PFSK-1 (cell line): ENCODE measurements at regions not wholly inside any gene's neighbourhood (a gene's known extent, or its start where the extent isn't known, plus 50 kb on each side); places are given as distances from the start of the nearest gene placed in this dataset.

Experiments used
- FOXP2 ChIP-seq: optimal IDR thresholded peaks from 2 replicates; pipeline ENCODE3; 2011; ENCODE audit warnings: borderline replicate concordance, control low read depth, inconsistent platforms; ENCODE audit not compliant: insufficient read depth; ENCODE audit errors: extremely low read length, extremely low read depth
- POLR2AphosphoS5 ChIP-seq: IDR thresholded peaks from 2 replicates; pipeline ENCODE4 v1.6.1; 2012; ENCODE audit warnings: low read depth, mild to moderate bottlenecking, control low read depth, low read length, moderate library complexity
- REST ChIP-seq, 2 experiments: IDR thresholded peaks; 2 replicates each; pipeline versions ENCODE4 v1.6.1 to v1.8.0; 2011 to 2012; ENCODE audit warnings: low read depth in 2 of 2, low read length in 2 of 2, control low read depth in 1 of 2, inconsistent platforms in 1 of 2, mild to moderate bottlenecking in 1 of 2, moderate library complexity in 1 of 2; ENCODE audit not compliant: insufficient read depth in 1 of 2
- SIN3A ChIP-seq: IDR thresholded peaks from 2 replicates; pipeline ENCODE4 v1.6.1; 2012; ENCODE audit warnings: mild to moderate bottlenecking, low read length, moderate library complexity, borderline replicate concordance; ENCODE audit not compliant: insufficient read depth
- TAF1 ChIP-seq: IDR thresholded peaks from 2 replicates; pipeline ENCODE4 v1.6.1; 2012; ENCODE audit warnings: low read length, control low read depth, borderline replicate concordance; ENCODE audit not compliant: insufficient read depth

DNA sequence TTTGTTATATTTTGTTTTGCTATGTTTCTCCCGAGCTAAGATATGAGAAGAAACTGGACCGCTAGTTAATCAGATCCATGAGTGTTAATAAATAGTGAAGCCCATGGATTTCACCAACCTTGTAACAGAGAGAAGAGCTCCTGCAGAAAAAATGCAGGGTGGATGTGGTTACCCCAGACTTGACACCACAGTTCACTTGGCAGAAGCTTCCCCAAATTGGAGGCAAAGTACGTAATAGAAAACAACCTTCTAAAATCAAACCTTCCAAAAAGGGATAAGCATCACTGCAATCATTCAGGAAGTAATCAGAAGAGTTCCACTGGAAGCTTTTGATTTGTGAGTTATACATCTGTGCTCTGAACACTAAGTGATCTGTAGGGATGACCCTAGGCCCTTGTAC lies 267.5 kb downstream of the ACTL7B start:
- TF ChIP-seq POLR2AphosphoS5, result no peak
- no peak for TF ChIP-seq TAF1
- TF ChIP-seq REST (IDR thresholded peaks at IDR 0.05; ENCODE audit: insufficient read depth in 1 of 2, low read depth in 2 of 2, low read length in 2 of 2), result no peak
- no peak for TF ChIP-seq SIN3A
- TF ChIP-seq FOXP2, result no peak

DNA sequence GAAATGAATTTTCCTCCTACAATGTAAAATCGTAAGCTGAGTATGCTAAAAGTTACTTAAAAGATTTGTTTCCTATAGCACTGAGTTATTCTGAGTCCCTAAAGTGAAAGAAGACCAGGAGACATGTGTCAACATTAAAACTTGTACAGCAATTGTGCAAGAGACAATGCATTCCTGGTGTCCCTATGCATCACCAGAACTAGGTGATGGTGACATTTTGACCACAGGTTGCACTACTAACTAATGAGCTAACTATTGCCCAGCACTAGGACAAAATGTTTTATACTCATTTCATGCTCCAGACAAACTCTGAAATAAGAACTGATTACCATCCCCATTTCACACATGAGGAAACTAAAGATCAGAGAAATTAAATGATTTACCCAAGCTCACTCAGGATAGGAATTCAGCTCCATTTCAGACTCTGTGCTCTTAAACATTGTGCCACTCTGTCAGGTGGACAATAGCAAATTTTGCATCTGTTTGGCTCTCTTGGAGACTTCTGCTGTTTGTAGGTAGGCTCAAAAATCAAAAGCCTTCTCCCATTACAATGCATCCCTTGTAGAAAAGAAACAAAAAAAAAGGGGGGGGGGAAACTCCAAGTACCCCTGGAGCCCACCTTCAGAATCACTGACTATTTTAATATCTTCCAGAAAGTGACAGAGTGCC lies 269.2 kb downstream of the ACTL7B start:
- TF ChIP-seq POLR2AphosphoS5 (no peak), SIN3A (no peak), FOXP2 (no peak), TAF1 (no peak), REST (IDR thresholded peaks at IDR 0.05; ENCODE audit: insufficient read depth in 1 of 2, low read depth in 2 of 2, low read length in 2 of 2) (no peak)

GRCh38 chr9:108584860-108585259 lies 270.9 kb downstream of the ACTL7B start:
- TF ChIP-seq SIN3A (no peak), FOXP2 (no peak)

- TF ChIP-seq SIN3A, result no peak
- no peak for TF ChIP-seq REST (IDR thresholded peaks at IDR 0.05; ENCODE audit: insufficient read depth in 1 of 2, low read depth in 2 of 2, low read length in 2 of 2)
These were observed 273.1 kb downstream of the ACTL7B start for GRCh38 chr9:108582726-108583125.

- TF ChIP-seq TAF1 (no peak), POLR2AphosphoS5 (no peak), SIN3A (no peak), REST (IDR thresholded peaks at IDR 0.05; ENCODE audit: insufficient read depth in 1 of 2, low read depth in 2 of 2, low read length in 2 of 2) (no peak), FOXP2 (no peak)
These were observed 275.9 kb downstream of the ACTL7B start for GRCh38 chr9:108579757-108580439.
